Liver (tissue), 3 donors: ENCODE measurements at regions not wholly inside any gene's neighbourhood (a gene's known extent, or its start where the extent isn't known, plus 50 kb on each side); places are given as distances from the start of the nearest gene placed in this dataset.

Experiments used
- EGR1 ChIP-seq, 2 donors: IDR thresholded peaks; 2 replicates each; pipeline ENCODE4 v1.6.1; 2016 to 2018; ENCODE audit warnings: antibody characterized with exemption in 2 of 2, low read depth in 2 of 2
- GABPA ChIP-seq, 2 donors: IDR thresholded peaks in 1 of 2; conservative IDR thresholded peaks in 1 of 2; 2 replicates each; pipeline ENCODE4 v1.6.1; 2016; ENCODE audit warnings: antibody characterized with exemption in 2 of 2, mild to moderate bottlenecking in 1 of 2, moderate library complexity in 1 of 2
- NR2F2 ChIP-seq: IDR thresholded peaks from 2 replicates; pipeline ENCODE4 v1.6.1; 2016; ENCODE audit warnings: antibody characterized with exemption
- RAD21 ChIP-seq, 2 donors: IDR thresholded peaks; 2 replicates each; pipeline ENCODE4 v1.6.1; 2016; ENCODE audit warnings: antibody characterized with exemption in 2 of 2, mild to moderate bottlenecking in 2 of 2
- TF ChIP-seq, protein P1 (sequence below): fragments of 150-350 bp; IDR thresholded peaks from 2 replicates; pipeline ENCODE4 v1.5.1; 2017; ENCODE audit warnings: improper control_type of control experiment, low read depth, low read length; ENCODE audit not compliant: missing input control
- TF ChIP-seq, protein P2 (sequence below): IDR thresholded peaks from 2 replicates; pipeline ENCODE4 v1.6.1; 2016; ENCODE audit warnings: antibody characterized with exemption, mild to moderate bottlenecking
- TF ChIP-seq, protein P3 (sequence below): IDR thresholded peaks from 2 replicates; pipeline ENCODE4 v1.6.1; 2016; ENCODE audit warnings: antibody characterized with exemption
- TF ChIP-seq, protein P4 (sequence below): IDR thresholded peaks from 2 replicates; pipeline ENCODE4 v1.6.1; 2016; ENCODE audit warnings: antibody characterized with exemption
- donor health status: healthy.
- donor health status: healthy.

DNA sequence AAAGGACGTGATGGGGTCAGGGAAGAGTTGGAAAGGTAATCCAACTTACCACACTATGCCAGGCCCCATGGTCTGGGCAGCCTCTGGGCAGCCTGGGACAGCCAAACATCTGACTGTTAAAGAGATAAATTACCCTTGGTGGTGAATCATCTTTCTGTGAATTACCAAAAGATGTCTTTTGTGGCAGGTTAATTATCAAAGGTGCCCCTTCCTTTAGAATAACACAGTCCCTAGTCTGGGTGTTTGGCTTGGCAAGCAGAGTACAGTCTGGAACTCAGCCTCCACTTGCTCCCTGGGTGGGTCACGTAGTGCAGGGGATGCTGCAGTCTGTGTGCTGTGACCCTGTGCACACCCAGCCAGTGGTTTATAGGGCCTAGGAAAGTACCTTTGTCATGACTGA is 113.1 kb downstream of the ZNF621 start:
- TF ChIP-seq, protein P1, sequence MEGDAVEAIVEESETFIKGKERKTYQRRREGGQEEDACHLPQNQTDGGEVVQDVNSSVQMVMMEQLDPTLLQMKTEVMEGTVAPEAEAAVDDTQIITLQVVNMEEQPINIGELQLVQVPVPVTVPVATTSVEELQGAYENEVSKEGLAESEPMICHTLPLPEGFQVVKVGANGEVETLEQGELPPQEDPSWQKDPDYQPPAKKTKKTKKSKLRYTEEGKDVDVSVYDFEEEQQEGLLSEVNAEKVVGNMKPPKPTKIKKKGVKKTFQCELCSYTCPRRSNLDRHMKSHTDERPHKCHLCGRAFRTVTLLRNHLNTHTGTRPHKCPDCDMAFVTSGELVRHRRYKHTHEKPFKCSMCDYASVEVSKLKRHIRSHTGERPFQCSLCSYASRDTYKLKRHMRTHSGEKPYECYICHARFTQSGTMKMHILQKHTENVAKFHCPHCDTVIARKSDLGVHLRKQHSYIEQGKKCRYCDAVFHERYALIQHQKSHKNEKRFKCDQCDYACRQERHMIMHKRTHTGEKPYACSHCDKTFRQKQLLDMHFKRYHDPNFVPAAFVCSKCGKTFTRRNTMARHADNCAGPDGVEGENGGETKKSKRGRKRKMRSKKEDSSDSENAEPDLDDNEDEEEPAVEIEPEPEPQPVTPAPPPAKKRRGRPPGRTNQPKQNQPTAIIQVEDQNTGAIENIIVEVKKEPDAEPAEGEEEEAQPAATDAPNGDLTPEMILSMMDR, result no peak
- TF ChIP-seq GABPA (IDR thresholded peaks at IDR 0.05 in 1 of 2, conservative IDR thresholded peaks at IDR 0.05 in 1 of 2) (no peak), NR2F2 (no peak), RAD21 (IDR thresholded peaks at IDR 0.05) (no peak), EGR1 (IDR thresholded peaks at IDR 0.05; ENCODE audit: low read depth in 2 of 2) (no peak)
- TF ChIP-seq, protein P2, sequence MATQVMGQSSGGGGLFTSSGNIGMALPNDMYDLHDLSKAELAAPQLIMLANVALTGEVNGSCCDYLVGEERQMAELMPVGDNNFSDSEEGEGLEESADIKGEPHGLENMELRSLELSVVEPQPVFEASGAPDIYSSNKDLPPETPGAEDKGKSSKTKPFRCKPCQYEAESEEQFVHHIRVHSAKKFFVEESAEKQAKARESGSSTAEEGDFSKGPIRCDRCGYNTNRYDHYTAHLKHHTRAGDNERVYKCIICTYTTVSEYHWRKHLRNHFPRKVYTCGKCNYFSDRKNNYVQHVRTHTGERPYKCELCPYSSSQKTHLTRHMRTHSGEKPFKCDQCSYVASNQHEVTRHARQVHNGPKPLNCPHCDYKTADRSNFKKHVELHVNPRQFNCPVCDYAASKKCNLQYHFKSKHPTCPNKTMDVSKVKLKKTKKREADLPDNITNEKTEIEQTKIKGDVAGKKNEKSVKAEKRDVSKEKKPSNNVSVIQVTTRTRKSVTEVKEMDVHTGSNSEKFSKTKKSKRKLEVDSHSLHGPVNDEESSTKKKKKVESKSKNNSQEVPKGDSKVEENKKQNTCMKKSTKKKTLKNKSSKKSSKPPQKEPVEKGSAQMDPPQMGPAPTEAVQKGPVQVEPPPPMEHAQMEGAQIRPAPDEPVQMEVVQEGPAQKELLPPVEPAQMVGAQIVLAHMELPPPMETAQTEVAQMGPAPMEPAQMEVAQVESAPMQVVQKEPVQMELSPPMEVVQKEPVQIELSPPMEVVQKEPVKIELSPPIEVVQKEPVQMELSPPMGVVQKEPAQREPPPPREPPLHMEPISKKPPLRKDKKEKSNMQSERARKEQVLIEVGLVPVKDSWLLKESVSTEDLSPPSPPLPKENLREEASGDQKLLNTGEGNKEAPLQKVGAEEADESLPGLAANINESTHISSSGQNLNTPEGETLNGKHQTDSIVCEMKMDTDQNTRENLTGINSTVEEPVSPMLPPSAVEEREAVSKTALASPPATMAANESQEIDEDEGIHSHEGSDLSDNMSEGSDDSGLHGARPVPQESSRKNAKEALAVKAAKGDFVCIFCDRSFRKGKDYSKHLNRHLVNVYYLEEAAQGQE, result no peak
- TF ChIP-seq, protein P3, sequence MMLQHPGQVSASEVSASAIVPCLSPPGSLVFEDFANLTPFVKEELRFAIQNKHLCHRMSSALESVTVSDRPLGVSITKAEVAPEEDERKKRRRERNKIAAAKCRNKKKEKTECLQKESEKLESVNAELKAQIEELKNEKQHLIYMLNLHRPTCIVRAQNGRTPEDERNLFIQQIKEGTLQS, result no peak
- TF ChIP-seq, protein P4, sequence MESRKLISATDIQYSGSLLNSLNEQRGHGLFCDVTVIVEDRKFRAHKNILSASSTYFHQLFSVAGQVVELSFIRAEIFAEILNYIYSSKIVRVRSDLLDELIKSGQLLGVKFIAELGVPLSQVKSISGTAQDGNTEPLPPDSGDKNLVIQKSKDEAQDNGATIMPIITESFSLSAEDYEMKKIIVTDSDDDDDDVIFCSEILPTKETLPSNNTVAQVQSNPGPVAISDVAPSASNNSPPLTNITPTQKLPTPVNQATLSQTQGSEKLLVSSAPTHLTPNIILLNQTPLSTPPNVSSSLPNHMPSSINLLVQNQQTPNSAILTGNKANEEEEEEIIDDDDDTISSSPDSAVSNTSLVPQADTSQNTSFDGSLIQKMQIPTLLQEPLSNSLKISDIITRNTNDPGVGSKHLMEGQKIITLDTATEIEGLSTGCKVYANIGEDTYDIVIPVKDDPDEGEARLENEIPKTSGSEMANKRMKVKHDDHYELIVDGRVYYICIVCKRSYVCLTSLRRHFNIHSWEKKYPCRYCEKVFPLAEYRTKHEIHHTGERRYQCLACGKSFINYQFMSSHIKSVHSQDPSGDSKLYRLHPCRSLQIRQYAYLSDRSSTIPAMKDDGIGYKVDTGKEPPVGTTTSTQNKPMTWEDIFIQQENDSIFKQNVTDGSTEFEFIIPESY, result no peak
